Lower leg skin (tissue), 4 donors: ENCODE measurements at regions not wholly inside any gene's neighbourhood (a gene's known extent, or its start where the extent isn't known, plus 50 kb on each side); places are given as distances from the start of the nearest gene placed in this dataset.

Source experiments
- DNase-seq, 2 donors: peaks; one replicate each; pipeline ENCODE4 v3.0.0-alpha.2; 2019; ENCODE audit warnings: low spot score in 2 of 2
- H3K4me3 ChIP-seq: fragments of 200-600 bp; sonication (generic); 2 replicates; pipeline ENCODE4 v1.5.1; 2017; ENCODE audit warnings: mild to moderate bottlenecking, low read depth; ENCODE audit not compliant: poor library complexity, severe bottlenecking
- POLR2A ChIP-seq, 2 donors: fragments of 450-650 bp; IDR thresholded peaks; one replicate each; pipeline ENCODE4 v1.6.1; 2016 to 2017; ENCODE audit warnings: antibody characterized with exemption in 2 of 2, mild to moderate bottlenecking in 1 of 2, moderate library complexity in 1 of 2
- WGBS, 2 donors: methylation state at CpG; one replicate each; pipeline ENCODE4 v1.1.5; 2018; 5-methylcytosine and 5-hydroxymethylcytosine counted together
- intact Hi-C: fragments of 100-400 bp; cut with DNase I; formaldehyde crosslinking; loops from one replicate; pipeline ENCODE4 v1.15.0; 2023; ENCODE audit warnings: low total_unique reads
- TF ChIP-seq, protein P1 (sequence below), 3 donors: fragments of 450-650 bp; IDR thresholded peaks; one replicate each; pipeline ENCODE4 v1.5.1; 2016; ENCODE audit warnings: antibody characterized with exemption in 3 of 3, mild to moderate bottlenecking in 3 of 3, moderate library complexity in 2 of 3

GRCh38 chr12:75974323-75975187 is 57.0 kb downstream of the PHLDA1 start:
- WGBS, 2 donors, result 73 to 82% methylated on average over 5 of the region's 5 CpGs
- intact Hi-C loops, result no loop called here
- no peak for TF ChIP-seq POLR2A (IDR thresholded peaks at IDR 0.05)
- TF ChIP-seq, protein P1, sequence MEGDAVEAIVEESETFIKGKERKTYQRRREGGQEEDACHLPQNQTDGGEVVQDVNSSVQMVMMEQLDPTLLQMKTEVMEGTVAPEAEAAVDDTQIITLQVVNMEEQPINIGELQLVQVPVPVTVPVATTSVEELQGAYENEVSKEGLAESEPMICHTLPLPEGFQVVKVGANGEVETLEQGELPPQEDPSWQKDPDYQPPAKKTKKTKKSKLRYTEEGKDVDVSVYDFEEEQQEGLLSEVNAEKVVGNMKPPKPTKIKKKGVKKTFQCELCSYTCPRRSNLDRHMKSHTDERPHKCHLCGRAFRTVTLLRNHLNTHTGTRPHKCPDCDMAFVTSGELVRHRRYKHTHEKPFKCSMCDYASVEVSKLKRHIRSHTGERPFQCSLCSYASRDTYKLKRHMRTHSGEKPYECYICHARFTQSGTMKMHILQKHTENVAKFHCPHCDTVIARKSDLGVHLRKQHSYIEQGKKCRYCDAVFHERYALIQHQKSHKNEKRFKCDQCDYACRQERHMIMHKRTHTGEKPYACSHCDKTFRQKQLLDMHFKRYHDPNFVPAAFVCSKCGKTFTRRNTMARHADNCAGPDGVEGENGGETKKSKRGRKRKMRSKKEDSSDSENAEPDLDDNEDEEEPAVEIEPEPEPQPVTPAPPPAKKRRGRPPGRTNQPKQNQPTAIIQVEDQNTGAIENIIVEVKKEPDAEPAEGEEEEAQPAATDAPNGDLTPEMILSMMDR (IDR thresholded peaks at IDR 0.05), result no peak
- DNase-seq, result no peak
- no peak overlapping the region for H3K4me3 ChIP-seq

DNA sequence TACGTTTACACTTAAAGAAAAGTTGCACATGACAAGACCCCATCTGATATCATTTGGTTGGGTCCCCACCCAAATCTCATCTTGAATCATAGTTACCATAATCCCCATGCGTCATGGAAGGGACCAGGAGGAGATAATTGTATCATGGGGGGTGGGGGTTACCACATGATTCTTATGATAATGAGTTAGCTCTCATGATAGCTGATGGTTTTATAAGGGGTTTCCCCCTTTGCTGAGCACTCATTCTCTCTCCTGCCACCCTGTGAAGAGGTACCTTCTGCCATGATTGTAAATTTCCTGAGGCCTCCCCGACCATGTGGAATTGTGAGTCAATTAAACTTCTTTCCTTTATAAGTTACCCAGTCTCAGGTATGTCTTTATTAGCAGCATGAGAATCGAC is 60.3 kb downstream of the PHLDA1 start:
- TF ChIP-seq, protein P1 (IDR thresholded peaks at IDR 0.05), result no peak
- no peak for TF ChIP-seq POLR2A (IDR thresholded peaks at IDR 0.05)
- no peak overlapping the region for H3K4me3 ChIP-seq
- 92 to 96% methylated on average over 4 of the region's 4 CpGs for WGBS, 2 donors
- intact Hi-C loops, result no loop called here
- DNase-seq, result no peak

GRCh38 chr12:75970310-75970709 is 61.3 kb downstream of the PHLDA1 start:
- DNase-seq, result no peak
- H3K4me3 ChIP-seq, result no peak overlapping the region
- TF ChIP-seq, protein P1 (IDR thresholded peaks at IDR 0.05), result no peak
- TF ChIP-seq POLR2A (IDR thresholded peaks at IDR 0.05), result no peak
- intact Hi-C loops, result no loop called here
- WGBS, 2 donors, result 58 to 61% methylated on average over 1 of the region's 1 CpG

DNA sequence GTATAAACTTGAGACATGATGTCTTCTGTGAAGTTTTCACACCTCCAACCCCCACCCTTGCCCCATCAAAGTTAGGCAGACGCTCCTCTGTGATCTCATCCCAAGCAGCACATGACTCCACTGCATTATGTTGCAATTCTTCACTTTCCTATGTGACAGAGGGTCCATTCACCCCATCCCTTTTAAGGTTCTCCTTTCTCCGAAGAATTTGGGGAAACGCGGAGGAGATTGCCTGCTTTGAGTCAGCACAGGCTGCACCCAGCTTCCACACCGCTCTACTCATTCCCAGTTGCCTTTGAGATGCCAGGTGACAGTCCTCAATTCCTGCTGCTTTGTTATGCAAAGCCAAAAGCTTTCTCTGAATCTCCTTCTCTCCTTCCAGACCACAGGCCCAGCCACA is 61.8 kb downstream of the PHLDA1 start:
- no peak for DNase-seq
- TF ChIP-seq POLR2A (IDR thresholded peaks at IDR 0.05), result no peak
- TF ChIP-seq, protein P1 (IDR thresholded peaks at IDR 0.05), result no peak
- intact Hi-C loops, result no loop called here
- H3K4me3 ChIP-seq, result no peak overlapping the region
- WGBS, 2 donors, result 65 to 74% methylated on average over 5 of the region's 5 CpGs

DNA sequence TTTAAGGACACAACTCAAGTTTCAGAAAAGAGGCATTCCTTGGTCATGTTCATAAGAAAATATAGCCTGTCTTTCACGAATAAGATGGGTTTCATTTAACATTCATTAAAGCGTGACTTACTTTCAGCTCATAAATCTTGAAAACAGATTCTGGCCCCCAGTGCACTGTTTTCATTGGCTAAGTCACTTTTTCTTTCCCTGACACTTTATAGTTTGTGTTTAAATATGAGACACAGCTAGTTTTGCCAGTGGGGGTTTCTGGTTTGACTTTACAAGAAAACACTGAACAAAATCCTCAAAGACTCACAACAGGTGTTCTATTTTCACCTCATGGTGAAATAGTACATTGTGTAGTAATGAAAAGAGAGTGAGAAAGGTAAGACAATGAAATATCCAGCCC is 65.9 kb downstream of the PHLDA1 start:
- no peak for TF ChIP-seq POLR2A (IDR thresholded peaks at IDR 0.05)
- TF ChIP-seq, protein P1 (IDR thresholded peaks at IDR 0.05), result no peak

More for the DNA sequence above, 65.9 kb downstream of the PHLDA1 start:
- intact Hi-C loops, result no loop called here
- 61 to 62% methylated on average over 2 of the region's 2 CpGs for WGBS, 2 donors
- no peak for DNase-seq
- H3K4me3 ChIP-seq, result no peak overlapping the region
